Coronary artery (tissue), 2 donors: ENCODE measurements at regions not wholly inside any gene's neighbourhood (a gene's known extent, or its start where the extent isn't known, plus 50 kb on each side); places are given as distances from the start of the nearest gene placed in this dataset.

Source experiments
- DNase-seq: peaks from one replicate; pipeline ENCODE4 v3.0.0-alpha.2; 2017; ENCODE audit warnings: low spot score
- H3K27ac ChIP-seq, 2 donors: fragments of 200-600 bp; sonication (generic); one replicate each; pipeline ENCODE4 v1.5.1; 2016 to 2019
- H3K4me3 ChIP-seq: fragments of 200-600 bp; sonication (generic); 2 replicates; pipeline ENCODE4 v1.5.1; 2016; ENCODE audit warnings: mild to moderate bottlenecking, moderate library complexity
- TF ChIP-seq, protein P1 (sequence below): fragments of 200-600 bp; sonication (generic); IDR thresholded peaks from one replicate; pipeline ENCODE4 v1.5.1; 2019; ENCODE audit warnings: antibody characterized with exemption

- H3K4me3 ChIP-seq = no peak overlapping the region
- no peak for DNase-seq
- no peak overlapping the region for H3K27ac ChIP-seq
- TF ChIP-seq, protein P1, sequence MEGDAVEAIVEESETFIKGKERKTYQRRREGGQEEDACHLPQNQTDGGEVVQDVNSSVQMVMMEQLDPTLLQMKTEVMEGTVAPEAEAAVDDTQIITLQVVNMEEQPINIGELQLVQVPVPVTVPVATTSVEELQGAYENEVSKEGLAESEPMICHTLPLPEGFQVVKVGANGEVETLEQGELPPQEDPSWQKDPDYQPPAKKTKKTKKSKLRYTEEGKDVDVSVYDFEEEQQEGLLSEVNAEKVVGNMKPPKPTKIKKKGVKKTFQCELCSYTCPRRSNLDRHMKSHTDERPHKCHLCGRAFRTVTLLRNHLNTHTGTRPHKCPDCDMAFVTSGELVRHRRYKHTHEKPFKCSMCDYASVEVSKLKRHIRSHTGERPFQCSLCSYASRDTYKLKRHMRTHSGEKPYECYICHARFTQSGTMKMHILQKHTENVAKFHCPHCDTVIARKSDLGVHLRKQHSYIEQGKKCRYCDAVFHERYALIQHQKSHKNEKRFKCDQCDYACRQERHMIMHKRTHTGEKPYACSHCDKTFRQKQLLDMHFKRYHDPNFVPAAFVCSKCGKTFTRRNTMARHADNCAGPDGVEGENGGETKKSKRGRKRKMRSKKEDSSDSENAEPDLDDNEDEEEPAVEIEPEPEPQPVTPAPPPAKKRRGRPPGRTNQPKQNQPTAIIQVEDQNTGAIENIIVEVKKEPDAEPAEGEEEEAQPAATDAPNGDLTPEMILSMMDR = no peak
Observed at GRCh38 chr10:28214219-28214618, 88.6 kb downstream of the MPP7 start.

DNA sequence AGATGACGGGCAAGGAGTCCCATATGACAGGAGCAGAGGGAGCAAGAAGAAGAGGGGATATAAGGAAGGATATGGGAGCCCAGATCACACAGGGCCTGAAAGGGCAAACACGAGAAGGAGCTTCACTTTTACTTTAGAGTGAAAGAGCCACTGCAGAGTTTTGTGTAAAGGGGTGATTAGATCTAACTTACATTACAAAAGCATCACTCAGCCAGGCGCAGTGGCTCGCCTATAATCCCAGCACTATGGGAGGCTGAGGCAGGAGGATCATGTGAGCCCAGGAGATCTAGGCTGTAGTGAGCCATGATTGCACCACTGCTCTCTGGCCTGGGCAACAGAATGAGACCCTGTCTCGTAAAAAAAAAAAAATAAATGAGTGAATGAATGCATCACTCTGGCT lies 91.1 kb downstream of the MPP7 start:
- TF ChIP-seq, protein P1 = no peak
- H3K27ac ChIP-seq = no peak overlapping the region
- H3K4me3 ChIP-seq = no peak overlapping the region
- DNase-seq = no peak

- no peak overlapping the region for H3K27ac ChIP-seq
- no peak for DNase-seq
- H3K4me3 ChIP-seq = no peak overlapping the region
- TF ChIP-seq, protein P1 = no peak
Observed at GRCh38 chr10:28207799-28208198, 95.1 kb downstream of the MPP7 start.

DNA sequence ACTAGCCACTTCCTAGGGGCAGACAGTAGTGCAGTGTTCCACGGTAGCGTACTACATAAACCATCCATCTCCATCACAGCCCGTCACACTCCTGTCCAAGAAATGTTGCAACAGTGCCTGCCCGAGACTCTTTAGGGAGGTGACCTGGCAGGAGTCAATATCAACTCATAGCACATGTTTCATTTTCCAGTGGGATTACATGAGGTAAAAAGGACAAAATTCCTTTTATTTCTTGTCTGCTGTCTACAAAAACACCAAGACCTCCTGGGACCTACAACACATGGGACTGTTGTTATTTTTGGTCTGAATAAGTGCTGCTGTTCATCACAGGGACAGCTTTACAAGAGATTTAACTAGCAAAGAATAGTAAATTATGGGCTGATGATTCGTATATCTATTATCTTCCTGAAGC lies 99.9 kb downstream of the MPP7 start:
- H3K4me3 ChIP-seq = peak overlapping the region; percentile 50
- peak overlapping the region; percentile 44 to 59 for H3K27ac ChIP-seq
- DNase-seq = peak; percentile 78
- TF ChIP-seq, protein P1 = no peak

DNA sequence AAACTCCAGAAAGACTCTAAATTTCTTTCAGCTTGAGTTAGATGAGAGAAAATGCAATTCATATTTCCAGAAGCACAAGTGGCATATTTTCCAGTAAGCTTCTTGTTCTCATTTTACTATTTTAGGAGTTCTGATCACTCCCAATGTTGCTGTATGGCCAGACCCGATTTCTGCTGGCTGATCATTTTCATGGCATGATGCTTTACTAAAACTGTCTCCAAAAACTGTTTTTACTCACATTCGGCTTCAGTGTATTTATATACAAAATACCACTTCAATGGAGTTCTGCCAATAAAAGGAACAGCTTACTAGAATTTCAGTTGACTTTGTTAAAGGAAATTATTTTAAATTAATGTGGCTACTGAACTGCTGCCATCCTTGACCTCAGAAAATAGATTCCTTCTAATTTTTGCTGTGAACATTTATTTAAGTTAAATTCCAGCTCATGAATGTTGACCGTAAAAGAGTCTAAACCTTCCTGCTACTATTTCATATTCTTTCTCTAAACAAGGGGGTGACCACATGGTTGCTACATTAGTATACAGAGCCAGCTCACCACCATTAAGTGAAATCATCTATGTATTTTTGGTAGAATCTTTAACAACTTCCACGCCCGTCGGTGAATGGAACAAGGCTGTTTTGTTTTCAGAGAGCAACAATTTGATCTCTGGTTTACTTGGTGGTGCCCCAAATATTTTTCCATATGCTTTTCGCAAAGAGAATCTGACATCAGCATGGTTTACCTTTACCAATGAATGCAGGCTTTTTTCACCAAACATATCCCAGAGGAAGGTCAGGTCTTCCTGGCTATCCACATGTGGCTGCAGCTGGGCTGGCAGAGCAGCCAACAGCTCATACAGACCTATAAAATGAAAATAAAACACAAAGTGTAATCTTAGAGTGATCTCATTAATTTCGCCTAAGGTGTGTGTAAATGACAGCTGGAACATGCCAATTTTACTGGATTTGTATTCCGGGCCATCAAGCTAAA lies 101.2 kb downstream of the MPP7 start:
- Histone ChIP-seq H3K4me3 (peak overlapping the region; percentile 7), H3K27ac (peak overlapping the region; percentile 24 to 44)
- TF ChIP-seq, protein P1 = no peak
- DNase-seq = no peak

GRCh38 chr10:28200775-28201174 lies 102.1 kb downstream of the MPP7 start:
- no peak for DNase-seq
- TF ChIP-seq, protein P1 = no peak

DNA sequence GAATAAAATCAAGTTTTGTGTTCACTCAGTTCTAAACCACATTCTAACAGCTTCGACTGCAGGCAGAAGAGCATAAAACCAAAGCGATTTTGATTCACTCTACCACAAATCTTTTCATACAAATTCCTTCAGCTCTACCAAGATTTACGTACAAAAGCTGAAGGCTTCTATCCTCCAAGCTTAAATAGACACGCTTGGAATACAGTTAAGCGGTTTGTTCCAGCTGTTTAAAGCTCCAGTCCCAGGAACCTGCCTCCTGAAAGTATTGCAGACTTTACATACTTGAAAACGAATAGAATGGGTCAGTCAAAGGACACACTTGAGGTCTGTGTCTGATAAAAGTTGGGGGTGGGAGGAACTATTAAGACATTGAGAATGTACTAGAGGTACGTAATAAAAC lies 102.9 kb downstream of the MPP7 start:
- no peak for DNase-seq
- H3K4me3 ChIP-seq = no peak overlapping the region
- no peak overlapping the region for H3K27ac ChIP-seq
- TF ChIP-seq, protein P1 = no peak

More at GRCh38 chr10:28200775-28201174, 102.1 kb downstream of the MPP7 start:
- no peak overlapping the region for H3K4me3 ChIP-seq
- H3K27ac ChIP-seq = peak overlapping the region in 1 of 2 donors; percentile 2
